ENCODE measurements at regions not wholly inside any gene's neighbourhood (a gene's known extent, or its start where the extent isn't known, plus 50 kb on each side); places are given as distances from the start of the nearest gene placed in this dataset.

DNA sequence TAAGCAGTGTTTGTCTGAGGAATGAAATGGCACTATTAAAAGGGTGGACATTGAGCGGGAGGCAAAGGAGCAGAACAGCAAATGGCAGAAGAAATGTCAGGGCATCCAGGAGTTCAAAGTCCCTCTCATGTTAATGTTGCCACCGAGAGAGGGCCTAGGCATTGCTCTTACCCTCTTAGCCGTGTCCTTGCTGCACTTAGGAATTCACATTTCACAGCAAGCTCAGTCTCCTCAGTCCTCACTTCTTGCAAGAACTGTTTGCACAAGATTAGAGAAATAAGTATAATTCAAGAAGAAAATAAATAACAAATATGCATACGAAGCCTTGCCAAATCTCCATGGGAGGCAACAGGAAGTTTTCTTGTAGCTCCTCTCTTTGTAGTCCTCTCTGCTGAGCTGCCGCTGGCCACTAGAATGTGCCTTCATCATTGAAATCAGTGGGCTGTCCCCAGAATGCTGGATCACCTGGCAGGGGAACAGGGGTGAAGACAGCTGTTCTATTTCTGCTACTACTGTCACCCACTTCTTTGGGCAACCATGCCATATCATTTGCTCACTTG, 205.8 kb downstream of the ZNF326 start:
- DNase-seq (ENCODE audit: low spot score) = no peak
- TF ChIP-seq CTCF (IDR thresholded peaks at IDR 0.05; ENCODE audit: borderline replicate concordance, control extremely low read depth, extremely low read depth, insufficient read depth, missing control alignments) = no peak
- in situ Hi-C loops (cut with MboI; ENCODE audit: low sequenced_read_pairs, unreplicated experiment) = no loop called here

DNA sequence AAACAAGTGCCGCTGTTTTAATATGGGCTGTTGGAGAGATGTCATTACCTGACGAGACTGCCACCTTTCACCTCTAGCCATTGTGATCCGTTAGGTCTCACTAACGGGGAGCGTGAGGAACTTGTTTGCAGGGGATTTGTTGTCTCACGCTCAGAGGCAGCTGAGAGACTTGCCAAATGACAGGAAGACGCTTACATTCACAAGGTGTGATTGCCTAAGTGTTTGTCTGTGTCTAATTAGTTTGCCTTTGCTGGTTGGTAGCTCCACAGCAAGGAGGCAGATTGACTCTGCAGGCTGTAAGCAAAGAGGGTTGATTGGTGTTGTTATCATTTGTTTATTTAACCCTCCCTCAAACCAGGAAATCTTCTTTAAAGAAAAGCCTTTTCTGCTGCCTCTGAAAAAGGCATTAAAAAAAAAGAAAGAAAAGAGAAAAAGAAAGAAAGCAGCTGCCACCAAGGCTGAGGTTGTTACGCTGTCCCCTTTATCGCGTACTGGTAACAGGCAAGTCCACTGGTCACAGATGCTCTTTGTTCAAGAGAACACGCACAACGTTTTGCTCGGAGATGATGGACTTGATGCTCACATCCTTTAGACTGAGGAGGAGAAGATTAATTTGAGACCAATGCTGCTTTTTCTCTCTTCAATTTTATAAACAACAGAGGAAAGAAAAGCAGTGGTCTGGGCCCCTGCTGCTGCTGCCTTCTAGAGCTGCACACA, 203.9 kb downstream of the ZNF326 start:
- no peak for TF ChIP-seq CTCF (IDR thresholded peaks at IDR 0.05; ENCODE audit: borderline replicate concordance, control extremely low read depth, extremely low read depth, insufficient read depth, missing control alignments)
- no peak for DNase-seq (ENCODE audit: low spot score)
- in situ Hi-C loops (cut with MboI; ENCODE audit: low sequenced_read_pairs, unreplicated experiment) = no loop called here

DNA sequence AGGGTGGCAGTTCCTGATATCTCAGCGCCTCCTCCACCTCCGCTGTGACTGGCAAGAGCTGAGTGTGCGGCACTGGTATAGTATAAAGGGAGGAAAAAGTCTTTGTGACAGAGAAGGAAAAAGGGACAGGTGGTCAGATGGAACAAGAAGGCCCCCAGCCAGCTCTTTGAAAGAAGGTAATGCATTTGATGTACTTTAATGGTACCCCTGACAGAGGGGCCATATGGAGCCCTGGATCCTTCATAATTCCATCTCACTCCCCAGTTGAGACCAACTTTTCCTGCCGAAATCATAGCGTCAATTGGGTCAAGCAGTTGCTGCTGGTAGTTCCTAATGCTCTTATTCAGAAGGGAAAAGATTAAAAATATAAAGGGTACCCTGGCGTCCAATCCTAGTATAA, 198.2 kb downstream of the ZNF326 start:
- no peak for DNase-seq (ENCODE audit: low spot score)
- TF ChIP-seq CTCF (IDR thresholded peaks at IDR 0.05; ENCODE audit: borderline replicate concordance, control extremely low read depth, extremely low read depth, insufficient read depth, missing control alignments) = no peak
- in situ Hi-C loops (cut with MboI; ENCODE audit: low sequenced_read_pairs, unreplicated experiment) = no loop called here

- in situ Hi-C loops (cut with MboI; ENCODE audit: low sequenced_read_pairs, unreplicated experiment) = no loop called here
- no peak for TF ChIP-seq CTCF (IDR thresholded peaks at IDR 0.05; ENCODE audit: borderline replicate concordance, control extremely low read depth, extremely low read depth, insufficient read depth, missing control alignments)
- DNase-seq (ENCODE audit: low spot score) = no peak
These were observed 197.5 kb downstream of the ZNF326 start for GRCh38 chr1:90192408-90192807.

GRCh38 chr1:90190523-90190922, 195.6 kb downstream of the ZNF326 start:
- DNase-seq (ENCODE audit: low spot score) = no peak
- no peak for TF ChIP-seq CTCF (IDR thresholded peaks at IDR 0.05; ENCODE audit: borderline replicate concordance, control extremely low read depth, extremely low read depth, insufficient read depth, missing control alignments)

DNA sequence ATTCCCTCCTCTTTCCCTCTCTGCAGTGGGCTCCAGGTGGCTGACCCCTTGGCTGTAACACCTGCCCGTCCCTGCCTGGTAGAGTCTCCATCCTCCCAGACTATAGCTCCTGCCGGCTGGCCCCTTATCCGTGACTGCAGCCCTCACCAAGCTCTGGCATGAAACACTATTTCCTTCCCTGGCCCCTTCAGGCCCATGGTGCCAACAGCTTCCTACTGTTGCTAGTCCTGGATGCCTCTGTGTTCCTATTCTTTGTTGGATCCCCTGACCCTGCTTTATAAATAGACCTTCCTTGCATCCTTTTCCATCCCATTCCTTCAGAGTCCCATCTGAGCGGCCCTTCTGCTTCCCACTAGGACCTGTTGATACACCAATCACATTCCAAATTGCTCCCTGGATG, 195.0 kb downstream of the ZNF326 start:
- TF ChIP-seq CTCF (IDR thresholded peaks at IDR 0.05; ENCODE audit: borderline replicate concordance, control extremely low read depth, extremely low read depth, insufficient read depth, missing control alignments) = no peak
- DNase-seq (ENCODE audit: low spot score) = no peak
- in situ Hi-C loops (cut with MboI; ENCODE audit: low sequenced_read_pairs, unreplicated experiment) = no loop called here

More at GRCh38 chr1:90190523-90190922, 195.6 kb downstream of the ZNF326 start:
- in situ Hi-C loops (cut with MboI; ENCODE audit: low sequenced_read_pairs, unreplicated experiment) = no loop called here

All from GM13976 (cell line).